Prostate gland (tissue), 2 donors: ENCODE measurements at regions not wholly inside any gene's neighbourhood (a gene's known extent, or its start where the extent isn't known, plus 50 kb on each side); places are given as distances from the start of the nearest gene placed in this dataset.

ENCODE experiments used
- DNase-seq: peaks from one replicate; pipeline ENCODE4 v3.0.0-alpha.2; 2019; ENCODE audit warnings: low spot score
- H3K27ac ChIP-seq, 2 donors: fragments of 200-600 bp; sonication (generic); 2 replicates each; pipeline ENCODE4 v1.5.1; 2017 to 2019
- H3K27me3 ChIP-seq: fragments of 200-600 bp; sonication (generic); replicated peaks from 2 replicates; pipeline ENCODE4 v1.5.1; 2019; ENCODE audit not compliant: insufficient read depth
- H3K36me3 ChIP-seq, 2 donors: fragments of 200-600 bp; sonication (generic); 1 replicate in 1 of 2; 2 replicates in 1 of 2; pipeline versions ENCODE4 v1.5.1 to v1.8.1; 2017 to 2019
- H3K4me1 ChIP-seq: fragments of 200-600 bp; sonication (generic); replicated peaks from 2 replicates; pipeline ENCODE4 v1.5.1; 2019
- H3K4me3 ChIP-seq, 2 donors: fragments of 200-600 bp; sonication (generic); 2 replicates each; pipeline ENCODE4 v1.5.1; 2017 to 2019
- H3K9me3 ChIP-seq: fragments of 200-600 bp; sonication (generic); 2 replicates; pipeline ENCODE4 v1.5.1; 2017
- POLR2A ChIP-seq: fragments of 450-650 bp; IDR thresholded peaks from one replicate; pipeline ENCODE4 v1.6.1; 2016; ENCODE audit warnings: antibody characterized with exemption, mild to moderate bottlenecking
- POLR2AphosphoS5 ChIP-seq: sonication (generic); formaldehyde crosslinking; IDR thresholded peaks from one replicate; pipeline ENCODE4 v1.6.1; 2017; ENCODE audit warnings: antibody characterized with exemption
- WGBS: methylation state at CpG from one replicate; pipeline ENCODE4 v1.1.5; 2018; 5-methylcytosine and 5-hydroxymethylcytosine counted together
- intact Hi-C: fragments of 100-400 bp; cut with DNase I; formaldehyde crosslinking; loops from one replicate; pipeline ENCODE4 v1.14.2; 2022
- TF ChIP-seq, protein P1 (sequence below), 4 experiments: fragments of 200-600 bp in 2 of 4; fragments of 450-650 bp in 2 of 4; sonication (generic) in 2 of 4; IDR thresholded peaks; 1 replicate in 3 of 4; 2 replicates in 1 of 4; pipeline ENCODE4 v1.5.1; 2016 to 2019; ENCODE audit warnings: antibody characterized with exemption in 4 of 4, mild to moderate bottlenecking in 2 of 4, moderate library complexity in 2 of 4

DNA sequence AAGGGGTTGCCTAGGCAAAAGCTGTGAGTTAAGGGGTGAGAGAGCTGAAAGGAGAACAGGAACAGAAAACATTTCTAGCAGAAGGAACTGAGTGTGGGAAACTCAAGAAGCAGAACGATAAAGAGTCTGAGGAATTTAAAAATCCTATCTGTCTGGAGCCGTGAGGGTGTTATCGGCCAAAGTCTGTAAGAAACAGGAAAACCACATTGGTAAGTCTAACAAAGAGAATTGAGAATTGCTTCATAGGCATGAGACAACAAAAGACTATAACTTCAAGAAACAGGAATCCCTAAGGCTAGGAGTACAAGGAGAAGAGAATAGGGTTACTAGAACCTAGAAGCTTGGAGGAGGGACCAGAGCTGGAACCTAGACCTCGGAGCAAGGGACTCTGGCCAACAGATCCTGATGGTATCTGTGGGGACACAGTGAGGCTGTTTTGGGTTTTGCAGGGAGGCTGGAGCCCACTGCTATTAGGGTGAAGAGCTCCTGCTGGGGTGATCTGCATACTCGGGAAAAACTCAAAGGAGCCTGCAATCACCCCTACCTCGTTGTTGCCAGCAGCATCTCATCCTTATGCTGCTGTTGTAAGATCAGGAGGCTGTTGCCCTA, 175.6 kb downstream of the FBXO8 start:
- intact Hi-C loops = no loop called here
- Histone ChIP-seq H3K4me3 (no peak overlapping the region), H3K4me1 (no peaks in the 10 kb centered on the region), H3K9me3 (no peaks in the 10 kb centered on the region), H3K27ac (no peak overlapping the region), H3K27me3 (no peaks in the 10 kb centered on the region), H3K36me3 (no peaks in the 10 kb centered on the region)
- no peak for DNase-seq
- 60% methylated on average over 6 of the region's 6 CpGs for WGBS
- TF ChIP-seq POLR2AphosphoS5 (no peak), POLR2A (no peak)
- TF ChIP-seq, protein P1, sequence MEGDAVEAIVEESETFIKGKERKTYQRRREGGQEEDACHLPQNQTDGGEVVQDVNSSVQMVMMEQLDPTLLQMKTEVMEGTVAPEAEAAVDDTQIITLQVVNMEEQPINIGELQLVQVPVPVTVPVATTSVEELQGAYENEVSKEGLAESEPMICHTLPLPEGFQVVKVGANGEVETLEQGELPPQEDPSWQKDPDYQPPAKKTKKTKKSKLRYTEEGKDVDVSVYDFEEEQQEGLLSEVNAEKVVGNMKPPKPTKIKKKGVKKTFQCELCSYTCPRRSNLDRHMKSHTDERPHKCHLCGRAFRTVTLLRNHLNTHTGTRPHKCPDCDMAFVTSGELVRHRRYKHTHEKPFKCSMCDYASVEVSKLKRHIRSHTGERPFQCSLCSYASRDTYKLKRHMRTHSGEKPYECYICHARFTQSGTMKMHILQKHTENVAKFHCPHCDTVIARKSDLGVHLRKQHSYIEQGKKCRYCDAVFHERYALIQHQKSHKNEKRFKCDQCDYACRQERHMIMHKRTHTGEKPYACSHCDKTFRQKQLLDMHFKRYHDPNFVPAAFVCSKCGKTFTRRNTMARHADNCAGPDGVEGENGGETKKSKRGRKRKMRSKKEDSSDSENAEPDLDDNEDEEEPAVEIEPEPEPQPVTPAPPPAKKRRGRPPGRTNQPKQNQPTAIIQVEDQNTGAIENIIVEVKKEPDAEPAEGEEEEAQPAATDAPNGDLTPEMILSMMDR (IDR thresholded peaks at IDR 0.05) = no peak

DNA sequence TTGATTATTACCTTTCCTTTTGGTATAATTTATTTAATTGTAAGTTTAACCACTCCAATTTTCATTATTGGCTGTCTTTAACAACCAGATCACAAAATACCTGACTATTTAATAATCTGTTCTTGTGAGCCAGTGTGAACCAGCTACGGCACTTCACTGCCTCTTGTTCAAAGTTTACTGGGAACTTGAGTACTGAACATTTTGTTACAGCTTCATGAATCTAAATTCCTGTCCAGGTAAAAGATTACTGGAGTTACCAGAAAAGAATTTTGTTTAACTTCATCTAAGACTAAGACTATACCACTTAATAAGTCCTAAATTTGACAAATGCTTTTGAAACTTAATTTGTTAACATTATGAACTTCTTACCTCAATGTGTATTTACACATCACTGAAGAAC, 178.3 kb downstream of the FBXO8 start:
- Histone ChIP-seq H3K4me1 (no peaks in the 10 kb centered on the region), H3K4me3 (no peak overlapping the region), H3K36me3 (no peaks in the 10 kb centered on the region), H3K27me3 (no peaks in the 10 kb centered on the region), H3K27ac (no peak overlapping the region), H3K9me3 (no peaks in the 10 kb centered on the region)
- TF ChIP-seq, protein P1 (IDR thresholded peaks at IDR 0.05) = no peak
- TF ChIP-seq POLR2A (no peak), POLR2AphosphoS5 (no peak)
- 51% methylated on average over 1 of the region's 1 CpG for WGBS
- intact Hi-C loops = no loop called here
- DNase-seq = no peak

DNA sequence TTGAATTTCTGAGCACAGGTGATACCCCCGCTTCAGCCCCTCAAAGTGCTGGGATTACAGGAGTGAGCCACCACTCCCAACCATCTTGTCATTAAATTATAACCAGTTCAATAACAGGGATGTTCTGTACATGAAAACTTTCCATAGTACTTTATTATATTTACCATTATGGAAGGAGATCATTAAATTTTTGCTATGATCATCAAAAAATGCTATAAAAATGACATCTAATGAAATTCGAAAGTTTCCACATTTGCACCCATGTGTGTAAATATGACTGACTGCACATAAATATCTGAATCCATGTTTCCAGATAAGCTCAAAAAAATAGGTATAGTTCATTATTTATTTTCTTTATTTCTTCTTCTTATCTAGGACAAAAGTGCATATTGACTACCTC, 182.6 kb downstream of the FBXO8 start:
- Histone ChIP-seq H3K4me3 (no peak overlapping the region), H3K27ac (no peak overlapping the region), H3K9me3 (no peaks in the 10 kb centered on the region), H3K36me3 (no peaks in the 10 kb centered on the region), H3K4me1 (no peaks in the 10 kb centered on the region), H3K27me3 (no peaks in the 10 kb centered on the region)
- DNase-seq = no peak
- WGBS = 92% methylated on average over 2 of the region's 2 CpGs
- intact Hi-C loops = no loop called here
- TF ChIP-seq POLR2AphosphoS5 = no peak
- no peak for TF ChIP-seq POLR2A
- TF ChIP-seq, protein P1 (IDR thresholded peaks at IDR 0.05) = no peak

DNA sequence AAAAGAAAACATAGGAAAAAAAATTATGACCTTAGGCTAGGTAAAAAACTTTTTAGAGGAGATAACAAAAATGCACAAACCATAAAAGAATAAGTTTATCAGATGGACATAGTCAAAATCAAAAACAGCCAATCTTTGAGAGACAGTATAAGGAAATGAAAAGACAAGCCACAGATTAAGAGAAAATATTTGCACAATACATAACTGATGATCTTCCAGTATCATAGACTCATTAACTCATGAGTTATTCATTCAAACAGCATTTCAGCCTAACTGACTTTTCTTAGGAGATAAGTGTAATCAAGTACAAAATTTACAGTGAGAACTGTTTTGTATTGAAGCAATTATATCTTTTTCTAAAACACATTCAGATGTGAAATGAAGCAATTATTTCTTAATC, 183.8 kb downstream of the FBXO8 start:
- no peak for DNase-seq
- Histone ChIP-seq H3K4me3 (no peak overlapping the region), H3K9me3 (no peaks in the 10 kb centered on the region), H3K27me3 (no peaks in the 10 kb centered on the region), H3K4me1 (no peaks in the 10 kb centered on the region), H3K27ac (no peak overlapping the region), H3K36me3 (no peaks in the 10 kb centered on the region)
- intact Hi-C loops = no loop called here
- TF ChIP-seq POLR2AphosphoS5 (no peak), POLR2A (no peak)
- TF ChIP-seq, protein P1 (IDR thresholded peaks at IDR 0.05) = no peak

DNA sequence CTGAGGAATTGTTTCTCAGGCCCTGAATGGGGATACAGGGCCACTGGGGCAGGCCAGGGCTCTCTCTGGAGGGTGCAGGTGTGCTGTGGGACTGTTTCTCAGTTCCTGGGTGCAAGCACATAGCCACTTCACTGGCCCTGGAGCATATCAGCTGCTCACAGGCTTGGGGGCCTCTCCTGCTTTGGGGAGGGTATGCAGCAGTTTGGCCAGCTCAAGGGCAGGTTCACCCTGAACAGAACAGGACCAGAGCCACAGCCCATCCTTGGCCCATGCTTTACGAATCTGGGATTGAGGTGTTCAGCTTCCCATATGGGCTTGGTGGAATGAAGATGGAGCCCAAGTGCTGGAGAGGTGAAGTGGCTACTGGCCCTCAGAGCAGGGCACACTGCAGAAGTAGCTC, 186.5 kb downstream of the FBXO8 start:
- H3K4me3 ChIP-seq = no peak overlapping the region
- intact Hi-C loops = no loop called here
- no peaks in the 10 kb centered on the region for H3K27me3 ChIP-seq
- no peak for DNase-seq
- no peak overlapping the region for H3K27ac ChIP-seq
- H3K36me3 ChIP-seq = no peaks in the 10 kb centered on the region
- H3K9me3 ChIP-seq = no peaks in the 10 kb centered on the region
- TF ChIP-seq, protein P1 (IDR thresholded peaks at IDR 0.05) = no peak
- TF ChIP-seq POLR2AphosphoS5 = no peak
- no peaks in the 10 kb centered on the region for H3K4me1 ChIP-seq
- 83% methylated on average over 1 of the region's 1 CpG for WGBS
